ENCODE measurements at regions not wholly inside any gene's neighbourhood (a gene's known extent, or its start where the extent isn't known, plus 50 kb on each side); places are given as distances from the start of the nearest gene placed in this dataset.

- TF ChIP-seq EP300 (IDR thresholded peaks at IDR 0.05) (no peak), POLR2AphosphoS5 (IDR thresholded peaks at IDR 0.05) (no peak)
- TF ChIP-seq, protein P1, sequence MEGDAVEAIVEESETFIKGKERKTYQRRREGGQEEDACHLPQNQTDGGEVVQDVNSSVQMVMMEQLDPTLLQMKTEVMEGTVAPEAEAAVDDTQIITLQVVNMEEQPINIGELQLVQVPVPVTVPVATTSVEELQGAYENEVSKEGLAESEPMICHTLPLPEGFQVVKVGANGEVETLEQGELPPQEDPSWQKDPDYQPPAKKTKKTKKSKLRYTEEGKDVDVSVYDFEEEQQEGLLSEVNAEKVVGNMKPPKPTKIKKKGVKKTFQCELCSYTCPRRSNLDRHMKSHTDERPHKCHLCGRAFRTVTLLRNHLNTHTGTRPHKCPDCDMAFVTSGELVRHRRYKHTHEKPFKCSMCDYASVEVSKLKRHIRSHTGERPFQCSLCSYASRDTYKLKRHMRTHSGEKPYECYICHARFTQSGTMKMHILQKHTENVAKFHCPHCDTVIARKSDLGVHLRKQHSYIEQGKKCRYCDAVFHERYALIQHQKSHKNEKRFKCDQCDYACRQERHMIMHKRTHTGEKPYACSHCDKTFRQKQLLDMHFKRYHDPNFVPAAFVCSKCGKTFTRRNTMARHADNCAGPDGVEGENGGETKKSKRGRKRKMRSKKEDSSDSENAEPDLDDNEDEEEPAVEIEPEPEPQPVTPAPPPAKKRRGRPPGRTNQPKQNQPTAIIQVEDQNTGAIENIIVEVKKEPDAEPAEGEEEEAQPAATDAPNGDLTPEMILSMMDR (IDR thresholded peaks at IDR 0.05): no peak
Measured at GRCh38 chr21:19922122-19922521, 1076.1 kb upstream of the NCAM2 start.
